ENCODE measurements at regions not wholly inside any gene's neighbourhood (a gene's known extent, or its start where the extent isn't known, plus 50 kb on each side); places are given as distances from the start of the nearest gene placed in this dataset.

DNA sequence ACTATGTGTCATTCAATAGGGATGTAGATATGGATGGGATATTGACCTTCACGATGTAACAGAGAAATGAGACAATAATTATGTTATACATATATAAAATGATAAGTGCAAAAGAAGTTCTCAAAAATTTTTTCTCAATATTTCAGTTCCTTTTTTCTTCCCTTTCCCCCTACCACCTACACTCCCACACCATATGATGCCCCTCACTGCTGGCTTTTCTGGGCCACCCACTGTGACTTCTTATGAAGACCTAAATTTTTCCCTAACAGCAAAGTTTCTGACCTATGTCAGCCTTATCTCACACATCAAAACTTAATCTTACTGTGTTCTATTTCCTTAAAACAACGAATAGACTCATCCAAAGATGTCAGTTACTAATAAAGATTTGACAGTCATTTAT is 89.9 kb upstream of the MYLIP start:
- TF ChIP-seq FOXA1 (IDR thresholded peaks at IDR 0.05): no peak
- no peak for TF ChIP-seq BHLHE40 (IDR thresholded peaks at IDR 0.05; ENCODE audit: borderline replicate concordance)
- no peak for TF ChIP-seq ARNT (IDR thresholded peaks at IDR 0.05)
- TF ChIP-seq SUZ12 (IDR thresholded peaks at IDR 0.05): no peak
- TF ChIP-seq ZNF384 (IDR thresholded peaks at IDR 0.05): no peak

Data from HEK293T (cell line).